Panc1 (cell line): ENCODE measurements at regions not wholly inside any gene's neighbourhood (a gene's known extent, or its start where the extent isn't known, plus 50 kb on each side); places are given as distances from the start of the nearest gene placed in this dataset.

ENCODE experiments used
- ATAC-seq: fragments of 200-7000 bp; cut with Tn5 transposase; 2 replicates; pipeline ENCODE4 v1.9.1; 2020; ENCODE audit warnings: mild to moderate bottlenecking, moderate library complexity
- BruUV-seq: library from RNA; stranded (reverse); fragments of 400-500 nt; replicated peaks from 2 replicates; lab custom pipeline; 2021; lab: Mats Ljungman, UMichigan
- CTCF ChIA-PET: fragments of 300-600 bp; sonication (Branson Sonifier 250); formaldehyde crosslinking; loops from one replicate; lab custom pipeline; 2022; ENCODE audit warnings: antibody characterized with exemption; lab: Charles Lee
- POLR2A ChIA-PET: fragments of 300-600 bp; sonication (Branson Sonifier 250); formaldehyde crosslinking; loops from one replicate; lab custom pipeline; 2022; ENCODE audit warnings: antibody characterized with exemption; lab: Charles Lee
- DNase-seq: peaks from one replicate; pipeline ENCODE4 v3.0.0-alpha.2; 2010; ENCODE audit warnings: low read depth, low spot score
- H3K27ac ChIP-seq: 2 replicates; pipeline ENCODE4 v1.5.1; 2011; ENCODE audit warnings: mild to moderate bottlenecking, low read length, inconsistent platforms
- H3K27me3 ChIP-seq: fragments of 200-500 bp; sonication (Bioruptor generic); 2 replicates; pipeline ENCODE4 v1.6.0; 2014; ENCODE audit warnings: low read length, inconsistent platforms; ENCODE audit not compliant: control insufficient read depth, insufficient read depth
- H3K36me3 ChIP-seq: fragments of 200-500 bp; sonication (Bioruptor generic); 2 replicates; pipeline ENCODE4 v1.5.1; 2014; ENCODE audit warnings: inconsistent platforms, mild to moderate bottlenecking, low read length, moderate library complexity; ENCODE audit not compliant: control insufficient read depth, insufficient read depth
- H3K4me1 ChIP-seq: 2 replicates; pipeline ENCODE4 v1.5.1; 2011; ENCODE audit warnings: inconsistent platforms, mild to moderate bottlenecking, low read length, moderate library complexity; ENCODE audit not compliant: control insufficient read depth, insufficient read depth
- H3K4me3 ChIP-seq, 2 experiments: 2 replicates each; pipeline ENCODE4 v1.5.1; 2011 to 2012; ENCODE audit warnings: low read depth in 2 of 2, low read length in 2 of 2, mild to moderate bottlenecking in 2 of 2, inconsistent platforms in 1 of 2, moderate library complexity in 1 of 2
- H3K9me3 ChIP-seq: fragments of 200-500 bp; sonication (Bioruptor generic); 2 replicates; pipeline ENCODE4 v1.5.1; 2014; ENCODE audit warnings: low read depth, mild to moderate bottlenecking, inconsistent platforms, low read length, moderate library complexity; ENCODE audit not compliant: control insufficient read depth, insufficient read depth
- POLR2AphosphoS5 ChIP-seq: IDR thresholded peaks from 2 replicates; pipeline ENCODE4 v1.6.1; 2012; ENCODE audit warnings: mild to moderate bottlenecking, low read depth, low read length, moderate library complexity
- REST ChIP-seq, 2 experiments: IDR thresholded peaks; 2 replicates each; pipeline ENCODE4 v1.6.1; 2011 to 2012; ENCODE audit warnings: low read depth in 2 of 2, control low read depth in 1 of 2, low read length in 1 of 2, mild to moderate bottlenecking in 1 of 2, moderate library complexity in 1 of 2; ENCODE audit not compliant: insufficient read depth in 1 of 2
- SIN3A ChIP-seq: IDR thresholded peaks from 2 replicates; pipeline ENCODE4 v1.6.1; 2012; ENCODE audit warnings: low read depth, mild to moderate bottlenecking, low read length, moderate library complexity, borderline replicate concordance; ENCODE audit not compliant: insufficient read depth
- TCF7L2 ChIP-seq: IDR thresholded peaks from 2 replicates; pipeline ENCODE4 v1.6.1; 2011; ENCODE audit warnings: mild to moderate bottlenecking, low read depth, low read length, inconsistent platforms
- in situ Hi-C: cut with HindIII; loops from 2 replicates; pipeline ENCODE4 v1.10.0; 2016; ENCODE audit warnings: low sequenced_read_pairs, low pct_unique_long_range_greater_than_20kb
- intact Hi-C: fragments of 100-400 bp; cut with micrococcal nuclease; formaldehyde crosslinking; loops from one replicate; pipeline ENCODE4 v1.10.0; 2022; ENCODE audit not compliant: unreplicated experiment
- TF ChIP-seq, protein P1 (sequence below): fragments of 450-650 bp; IDR thresholded peaks from 2 replicates; pipeline ENCODE4 v1.5.1; 2017; ENCODE audit warnings: mild to moderate bottlenecking

GRCh38 chr4:56148428-56148827 lies 199.7 kb downstream of the CEP135 start:
- BruUV-seq, result no TSS peak
- DNase-seq (no peak), ATAC-seq (no peak)
- intact Hi-C loops, result no loop called here
- Histone ChIP-seq H3K27ac (no peak overlapping the region), H3K4me1 (no peaks in the 10 kb centered on the region), H3K36me3 (no peaks in the 10 kb centered on the region), H3K9me3 (no peaks in the 10 kb centered on the region), H3K4me3 (no peak overlapping the region), H3K27me3 (no peaks in the 10 kb centered on the region)
- TF ChIP-seq POLR2AphosphoS5 (no peak), TCF7L2 (no peak), REST (IDR thresholded peaks at IDR 0.05; ENCODE audit: insufficient read depth in 1 of 2, low read depth in 2 of 2, low read length in 1 of 2) (no peak), SIN3A (no peak)
- TF ChIP-seq, protein P1, sequence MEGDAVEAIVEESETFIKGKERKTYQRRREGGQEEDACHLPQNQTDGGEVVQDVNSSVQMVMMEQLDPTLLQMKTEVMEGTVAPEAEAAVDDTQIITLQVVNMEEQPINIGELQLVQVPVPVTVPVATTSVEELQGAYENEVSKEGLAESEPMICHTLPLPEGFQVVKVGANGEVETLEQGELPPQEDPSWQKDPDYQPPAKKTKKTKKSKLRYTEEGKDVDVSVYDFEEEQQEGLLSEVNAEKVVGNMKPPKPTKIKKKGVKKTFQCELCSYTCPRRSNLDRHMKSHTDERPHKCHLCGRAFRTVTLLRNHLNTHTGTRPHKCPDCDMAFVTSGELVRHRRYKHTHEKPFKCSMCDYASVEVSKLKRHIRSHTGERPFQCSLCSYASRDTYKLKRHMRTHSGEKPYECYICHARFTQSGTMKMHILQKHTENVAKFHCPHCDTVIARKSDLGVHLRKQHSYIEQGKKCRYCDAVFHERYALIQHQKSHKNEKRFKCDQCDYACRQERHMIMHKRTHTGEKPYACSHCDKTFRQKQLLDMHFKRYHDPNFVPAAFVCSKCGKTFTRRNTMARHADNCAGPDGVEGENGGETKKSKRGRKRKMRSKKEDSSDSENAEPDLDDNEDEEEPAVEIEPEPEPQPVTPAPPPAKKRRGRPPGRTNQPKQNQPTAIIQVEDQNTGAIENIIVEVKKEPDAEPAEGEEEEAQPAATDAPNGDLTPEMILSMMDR, result no peak
- CTCF ChIA-PET, result no interaction called here
- POLR2A ChIA-PET, result no interaction called here
- in situ Hi-C loops, result no loop called here

DNA sequence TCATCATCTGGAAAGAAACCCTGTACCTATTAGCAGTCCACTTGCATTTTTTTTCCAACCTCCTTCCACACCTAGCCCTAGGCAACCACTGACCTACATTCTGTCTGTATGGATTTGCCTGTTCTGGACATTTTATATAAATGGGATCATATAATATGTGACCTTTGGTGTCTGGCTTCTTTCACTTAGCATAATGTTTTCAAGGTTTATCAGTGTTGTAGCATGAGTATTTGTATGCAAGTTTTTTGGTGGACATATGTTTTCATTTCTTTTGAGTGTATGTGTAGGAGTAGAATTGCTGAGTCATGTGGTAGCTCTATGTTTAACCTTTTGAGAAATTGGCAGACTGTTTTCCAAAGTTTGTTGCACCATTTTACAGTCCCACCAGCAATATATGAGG lies 198.6 kb downstream of the CEP135 start:
- H3K4me1 ChIP-seq, result no peaks in the 10 kb centered on the region
- DNase-seq (no peak), ATAC-seq (no peak)
- in situ Hi-C loops (no loop called here), intact Hi-C loops (no loop called here)
- BruUV-seq, result no TSS peak
- no peaks in the 10 kb centered on the region for H3K36me3 ChIP-seq
- CTCF ChIA-PET, result no interaction called here
- no peak overlapping the region for H3K4me3 ChIP-seq
- no peaks in the 10 kb centered on the region for H3K27me3 ChIP-seq
- POLR2A ChIA-PET, result no interaction called here
- no peaks in the 10 kb centered on the region for H3K9me3 ChIP-seq
- TF ChIP-seq POLR2AphosphoS5 (no peak), SIN3A (no peak), REST (IDR thresholded peaks at IDR 0.05; ENCODE audit: insufficient read depth in 1 of 2, low read depth in 2 of 2, low read length in 1 of 2) (no peak), TCF7L2 (no peak)
- TF ChIP-seq, protein P1, result no peak
- no peak overlapping the region for H3K27ac ChIP-seq
